HG02970 (cell line): ENCODE measurements at regions not wholly inside any gene's neighbourhood (a gene's known extent, or its start where the extent isn't known, plus 50 kb on each side); places are given as distances from the start of the nearest gene placed in this dataset.
"Not testable (repeated sequence)": the region's sequence is repeated elsewhere in the genome, so short reads cannot be mapped to it uniquely, and the experiment has no call there.

Experiments
- ATAC-seq: cut with Tn5 transposase; IDR thresholded peaks from one replicate; pipeline ENCODE4 v1.9.1; 2021; ENCODE audit warnings: mild to moderate bottlenecking, moderate library complexity, moderate number of reproducible peaks; ENCODE audit not compliant: unreplicated experiment, low FRiP score

- no peak for ATAC-seq
Measured at GRCh38 chr1:194809215-194809614, 1622.8 kb upstream of the B3GALT2 start.

GRCh38 chr1:194807530-194808220, 1621.3 kb upstream of the B3GALT2 start:
- no peak for ATAC-seq

- no peak for ATAC-seq
Measured at GRCh38 chr1:194802572-194802971, 1616.2 kb upstream of the B3GALT2 start.

- peak; percentile 66 for ATAC-seq
Measured at GRCh38 chr1:194795917-194796593, 1609.6 kb upstream of the B3GALT2 start.

- no peak for ATAC-seq
Measured at GRCh38 chr1:194787001-194787400, 1600.6 kb upstream of the B3GALT2 start.

- no peak for ATAC-seq
Measured at GRCh38 chr1:194786027-194786426, 1599.6 kb upstream of the B3GALT2 start.

GRCh38 chr1:194776657-194777056, 1590.2 kb upstream of the B3GALT2 start:
- ATAC-seq = no peak

GRCh38 chr1:194774535-194774934, 1588.1 kb upstream of the B3GALT2 start:
- ATAC-seq = no peak

- no peak for ATAC-seq
Measured at GRCh38 chr1:194755241-194755994, 1569.0 kb upstream of the B3GALT2 start.

GRCh38 chr1:194738843-194739242, 1552.4 kb upstream of the B3GALT2 start:
- ATAC-seq = not testable (repeated sequence)

- no peak for ATAC-seq
Measured at GRCh38 chr1:194734970-194735369, 1548.6 kb upstream of the B3GALT2 start.

GRCh38 chr1:194731025-194731424, 1544.6 kb upstream of the B3GALT2 start:
- ATAC-seq = no peak

- ATAC-seq = no peak
Measured at GRCh38 chr1:194730304-194730703, 1543.9 kb upstream of the B3GALT2 start.

GRCh38 chr1:194723067-194723466, 1536.7 kb upstream of the B3GALT2 start:
- ATAC-seq = no peak

- no peak for ATAC-seq
Measured at GRCh38 chr1:194717941-194718340, 1531.5 kb upstream of the B3GALT2 start.

GRCh38 chr1:194717334-194717733, 1530.9 kb upstream of the B3GALT2 start:
- no peak for ATAC-seq

- ATAC-seq = no peak
Measured at GRCh38 chr1:194710671-194711070, 1524.3 kb upstream of the B3GALT2 start.

- no peak for ATAC-seq
Measured at GRCh38 chr1:194709439-194709838, 1523.0 kb upstream of the B3GALT2 start.

GRCh38 chr1:194707074-194707473, 1520.7 kb upstream of the B3GALT2 start:
- no peak for ATAC-seq

- peak; percentile 60 for ATAC-seq
Measured at GRCh38 chr1:194705123-194705854, 1518.9 kb upstream of the B3GALT2 start.

GRCh38 chr1:194698908-194699318, 1512.5 kb upstream of the B3GALT2 start:
- ATAC-seq = no peak
